H1 (cell line): ENCODE measurements at regions not wholly inside any gene's neighbourhood (a gene's known extent, or its start where the extent isn't known, plus 50 kb on each side); places are given as distances from the start of the nearest gene placed in this dataset.

Source experiments
- CTCF ChIA-PET: fragments of 300-600 bp; sonication (Branson Sonifier 250); formaldehyde crosslinking; loops from one replicate; lab custom pipeline; 2021; ENCODE audit not compliant: partially characterized antibody; lab: Charles Lee
- POLR2A ChIA-PET: fragments of 300-600 bp; sonication (Branson Sonifier 250); formaldehyde crosslinking; loops from one replicate; lab custom pipeline; 2021; ENCODE audit warnings: inconsistent platforms; ENCODE audit not compliant: partially characterized antibody; lab: Charles Lee
- DNase-seq, 2 experiments: peaks; one replicate each; pipeline versions ENCODE4 v3.0.0 to v3.0.0-alpha.2; 2010 to 2022; ENCODE audit warnings: low spot score in 2 of 2, low read depth in 1 of 2, mixed read lengths in 1 of 2
- FAIRE-seq: peaks from 2 replicates; lab custom pipeline; 2011; peaks lifted over from hg19 to GRCh38; lab: Jason Lieb, UNC
- H2AFZ ChIP-seq: 2 replicates; pipeline ENCODE4 v1.8.1; 2012; ENCODE audit warnings: low read length, inconsistent platforms
- H2AK5ac ChIP-seq: 2 replicates; pipeline ENCODE4 v1.6.1; 2013; ENCODE audit warnings: low read depth, low read length
- H2BK120ac ChIP-seq: replicated peaks from 2 replicates; pipeline ENCODE3; 2013; ENCODE audit warnings: low read depth, low read length, inconsistent platforms
- H2BK12ac ChIP-seq: 2 replicates; pipeline ENCODE4 v1.6.1; 2013; ENCODE audit warnings: low read depth, low read length
- H2BK15ac ChIP-seq: 2 replicates; pipeline ENCODE4 v1.6.1; 2013; ENCODE audit warnings: low read length
- H2BK20ac ChIP-seq: 2 replicates; pipeline ENCODE4 v1.6.1; 2013; ENCODE audit warnings: low read length
- H2BK5ac ChIP-seq: 2 replicates; pipeline ENCODE4 v1.6.1; 2013; ENCODE audit warnings: low read depth, low read length
- H3K14ac ChIP-seq: 2 replicates; pipeline ENCODE4 v1.6.1; 2013; ENCODE audit warnings: inconsistent platforms; ENCODE audit not compliant: insufficient read length
- H3K18ac ChIP-seq: 2 replicates; pipeline ENCODE4 v1.6.1; 2013; ENCODE audit warnings: low read length; ENCODE audit errors: extremely low read depth
- H3K23ac ChIP-seq: 2 replicates; pipeline ENCODE4 v1.6.1; 2013; ENCODE audit warnings: inconsistent platforms; ENCODE audit not compliant: insufficient read length
- H3K23me2 ChIP-seq: 2 replicates; pipeline ENCODE4 v1.6.1; 2013; ENCODE audit warnings: low read depth, low read length
- H3K27ac ChIP-seq: 2 replicates; pipeline ENCODE4 v1.6.1; 2011; ENCODE audit warnings: low read depth, low read length, inconsistent platforms
- H3K27me3 ChIP-seq, 4 experiments: replicated peaks in 1 of 4; 1 replicate in 1 of 4; 2 replicates in 3 of 4; pipeline versions ENCODE4 v1.6.1 to v1.8.1; 2011 to 2013; ENCODE audit warnings: low read length in 3 of 4, mild to moderate bottlenecking in 3 of 4, inconsistent platforms in 2 of 4, mixed read lengths in 2 of 4, moderate library complexity in 1 of 4; ENCODE audit not compliant: control insufficient read depth in 3 of 4, insufficient read depth in 3 of 4; ENCODE audit errors: extremely low read depth in 1 of 4
- H3K36me3 ChIP-seq, 4 experiments: 2 replicates each; pipeline versions ENCODE4 v1.6.1 to v1.8.1; 2011 to 2013; ENCODE audit warnings: mild to moderate bottlenecking in 4 of 4, low read length in 3 of 4, moderate library complexity in 2 of 4, control low read depth in 1 of 4, inconsistent platforms in 1 of 4; ENCODE audit not compliant: insufficient read depth in 4 of 4, control insufficient read depth in 2 of 4
- H3K4ac ChIP-seq: replicated peaks from 2 replicates; pipeline ENCODE3; 2013; ENCODE audit warnings: low read length, low read depth, mixed read lengths, inconsistent platforms; ENCODE audit not compliant: insufficient read length
- H3K4me1 ChIP-seq, 4 experiments: replicated peaks in 1 of 4; 1 replicate in 1 of 4; 2 replicates in 3 of 4; pipeline versions ENCODE4 v1.6.1 to v1.8.1; 2011 to 2013; ENCODE audit warnings: low read length in 3 of 4, inconsistent platforms in 2 of 4, mixed read lengths in 1 of 4; ENCODE audit not compliant: insufficient read depth in 4 of 4, control insufficient read depth in 3 of 4
- H3K4me2 ChIP-seq, 2 experiments: 2 replicates each; pipeline versions ENCODE4 v1.6.1 to v1.8.1; 2011 to 2013; ENCODE audit warnings: low read depth in 2 of 2, low read length in 2 of 2, control low read depth in 1 of 2, inconsistent platforms in 1 of 2, mild to moderate bottlenecking in 1 of 2; ENCODE audit not compliant: insufficient read depth in 1 of 2
- H3K4me3 ChIP-seq, 4 experiments: fragments of 200-600, 300-600 bp in 1 of 4; sonication (generic), shearing (Covaris generic), sonication (Bioruptor Twin) in 1 of 4; 2 replicates each; pipeline versions ENCODE4 v1.5.1 to v1.8.1; 2011 to 2016; ENCODE audit warnings: low read length in 4 of 4, low read depth in 3 of 4, control low read depth in 2 of 4, inconsistent platforms in 2 of 4, mild to moderate bottlenecking in 2 of 4, mixed read lengths in 1 of 4, moderate library complexity in 1 of 4; ENCODE audit not compliant: insufficient read depth in 2 of 4; ENCODE audit errors: extremely low read depth in 1 of 4
- H3K56ac ChIP-seq: replicated peaks from 2 replicates; pipeline ENCODE3; 2013; ENCODE audit warnings: low read depth, mild to moderate bottlenecking, mixed read lengths, low read length, inconsistent platforms; ENCODE audit not compliant: insufficient read length
- H3K79me1 ChIP-seq: 2 replicates; pipeline ENCODE4 v1.6.1; 2013; ENCODE audit warnings: low read depth, low read length, control low read depth
- H3K79me2 ChIP-seq, 2 experiments: 2 replicates each; pipeline versions ENCODE4 v1.6.1 to v1.8.1; 2012 to 2013; ENCODE audit warnings: low read length in 2 of 2, mild to moderate bottlenecking in 2 of 2, inconsistent platforms in 1 of 2; ENCODE audit not compliant: insufficient read depth in 2 of 2, control insufficient read depth in 1 of 2
- H3K9ac ChIP-seq, 4 experiments: replicated peaks in 1 of 4; 1 replicate in 1 of 4; 2 replicates in 3 of 4; pipeline versions ENCODE4 v1.6.1 to v1.8.1; 2011 to 2013; ENCODE audit warnings: low read depth in 3 of 4, low read length in 3 of 4, control low read depth in 2 of 4, mild to moderate bottlenecking in 2 of 4, moderate library complexity in 2 of 4, inconsistent platforms in 1 of 4; ENCODE audit errors: extremely low read depth in 1 of 4
- H3K9me3 ChIP-seq, 2 experiments: 2 replicates each; pipeline versions ENCODE4 v1.6.1 to v1.8.1; 2012 to 2013; ENCODE audit warnings: mild to moderate bottlenecking in 2 of 2, moderate library complexity in 2 of 2, control low read depth in 1 of 2, inconsistent platforms in 1 of 2, low read depth in 1 of 2, low read length in 1 of 2, mixed read lengths in 1 of 2; ENCODE audit not compliant: insufficient read depth in 2 of 2
- H4K20me1 ChIP-seq, 2 experiments: replicated peaks in 1 of 2; 2 replicates each; pipeline versions ENCODE3 to v1.8.1; 2011 to 2013; ENCODE audit warnings: inconsistent platforms in 2 of 2, low read length in 2 of 2, mild to moderate bottlenecking in 1 of 2; ENCODE audit not compliant: insufficient read depth in 2 of 2, control insufficient read depth in 1 of 2
- H4K5ac ChIP-seq: 2 replicates; pipeline ENCODE4 v1.6.1; 2013; ENCODE audit warnings: low read length, low read depth, mixed read lengths, inconsistent platforms; ENCODE audit not compliant: insufficient read length
- H4K8ac ChIP-seq: 2 replicates; pipeline ENCODE4 v1.8.0; 2013; ENCODE audit warnings: mild to moderate bottlenecking, moderate library complexity, low read length, inconsistent platforms; ENCODE audit not compliant: insufficient read depth; ENCODE audit errors: extremely low read depth
- H4K91ac ChIP-seq: replicated peaks from 2 replicates; pipeline ENCODE3; 2013; ENCODE audit warnings: low read length, mixed read lengths, inconsistent platforms; ENCODE audit not compliant: insufficient read length
- CHD2 ChIP-seq: IDR thresholded peaks from 2 replicates; pipeline ENCODE4 v1.6.1; 2012; ENCODE audit warnings: low read length, improper control_type of control experiment
- E2F6 ChIP-seq: IDR thresholded peaks from 2 replicates; pipeline ENCODE4 v1.6.1; 2012; ENCODE audit warnings: inconsistent platforms
- GTF2F1 ChIP-seq: IDR thresholded peaks from 2 replicates; pipeline ENCODE4 v1.6.1; 2012; ENCODE audit warnings: low read depth, low read length, improper control_type of control experiment, borderline replicate concordance
- HDAC6 ChIP-seq: IDR thresholded peaks from one replicate; pipeline ENCODE4 v1.7.1; 2012; ENCODE audit warnings: low read depth, mild to moderate bottlenecking, inconsistent platforms, low read length, moderate library complexity
- JUND ChIP-seq: IDR thresholded peaks from 2 replicates; pipeline ENCODE4 v1.6.1; 2011; ENCODE audit warnings: mild to moderate bottlenecking, improper control_type of control experiment, low read length
- KDM1A ChIP-seq: fragments of 200-600, 300-600 bp; sonication (generic); IDR thresholded peaks from 2 replicates; pipeline ENCODE4 v1.7.1; 2016; ENCODE audit warnings: mild to moderate bottlenecking, low read length, borderline replicate concordance
- NANOG ChIP-seq: IDR thresholded peaks from 2 replicates; pipeline ENCODE4 v1.6.1; 2011; ENCODE audit warnings: low read length, low read depth, mild to moderate bottlenecking, inconsistent platforms; ENCODE audit not compliant: insufficient read depth, poor library complexity, severe bottlenecking
- RAD21 ChIP-seq, 2 experiments: IDR thresholded peaks in 1 of 2; conservative IDR thresholded peaks in 1 of 2; 2 replicates each; pipeline ENCODE4 v1.6.1; 2011; ENCODE audit warnings: low read depth in 2 of 2, low read length in 2 of 2, improper control_type of control experiment in 1 of 2, inconsistent platforms in 1 of 2, mild to moderate bottlenecking in 1 of 2, moderate library complexity in 1 of 2
- SAP30 ChIP-seq: fragments of 300-600 bp; sonication (generic); IDR thresholded peaks from 2 replicates; pipeline ENCODE4 v1.7.1; 2012; ENCODE audit warnings: low read length, moderate library complexity, mild to moderate bottlenecking, inconsistent platforms; ENCODE audit not compliant: insufficient read depth, insufficient replicate concordance
- SIX5 ChIP-seq: IDR thresholded peaks from 2 replicates; pipeline ENCODE4 v1.6.1; 2011; ENCODE audit warnings: mild to moderate bottlenecking, low read depth, low read length
- SP1 ChIP-seq: IDR thresholded peaks from 2 replicates; pipeline ENCODE4 v1.6.1; 2011; ENCODE audit warnings: low read depth, low read length
- SP2 ChIP-seq: IDR thresholded peaks from 2 replicates; pipeline ENCODE4 v1.6.1; 2012; ENCODE audit warnings: mild to moderate bottlenecking, low read length, inconsistent platforms
- WGBS, 2 experiments: shearing (Covaris generic) in 1 of 2; methylation state at CpG; one replicate each; pipeline versions ENCODE4 v1.1.6 to v1.1.7; 2013 to 2015; ENCODE audit warnings: low lambda C conversion rate in 2 of 2, mixed read lengths in 2 of 2, inconsistent platforms in 1 of 2, low coverage in 1 of 2, missing lambda C conversion rate in 1 of 2; ENCODE audit not compliant: insufficient replicate concordance in 2 of 2, insufficient coverage in 1 of 2, insufficient read length in 1 of 2; ENCODE audit errors: extremely low coverage in 1 of 2, missing lambda C conversion rate in 1 of 2; 5-methylcytosine and 5-hydroxymethylcytosine counted together

DNA sequence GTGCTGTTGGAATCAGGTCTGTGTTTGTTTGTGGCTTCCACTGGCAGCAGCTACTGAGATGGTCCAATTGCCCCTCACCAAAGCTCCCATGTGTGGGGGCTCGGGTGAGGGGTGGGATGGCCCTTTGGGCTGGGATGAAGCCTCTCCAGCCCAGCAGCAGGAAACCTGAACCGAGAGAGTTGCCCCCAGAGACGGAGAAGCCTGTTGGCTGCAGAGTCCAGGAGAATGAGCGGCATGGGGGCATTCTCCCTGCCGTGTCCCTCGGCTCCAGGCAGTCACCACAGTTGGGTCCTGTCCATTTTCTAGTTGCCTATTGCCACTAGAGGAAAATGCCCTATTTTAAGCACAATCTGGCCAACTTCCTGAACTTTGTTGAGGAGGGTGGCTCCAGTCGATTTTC lies 222.2 kb upstream of the PPP2R2D start:
- Histone ChIP-seq H3K79me2 (no peaks in the 10 kb centered on the region), H3K9me3 (peaks cover 0 to 5% of the 10 kb centered on the region in 2 experiments; a peak in 2 of 4 replicates), H3K23me2 (no peaks in the 10 kb centered on the region), H3K4me1 (peaks cover 0 to 25% (median 13%) of the 10 kb centered on the region in 4 experiments; a peak in 4 of 7 replicates), H3K9ac (no peak overlapping the region), H3K27me3 (peaks cover 0 to 2% (median 0%) of the 10 kb centered on the region in 4 experiments; a peak in 3 of 7 replicates), H3K56ac (no peak overlapping the region), H3K4me2 (no peak overlapping the region), H3K36me3 (no peaks in the 10 kb centered on the region), H4K8ac (no peak overlapping the region), H3K4me3 (no peak overlapping the region), H4K91ac (peak overlapping the region; percentile 93), H4K20me1 (no peaks in the 10 kb centered on the region), H3K23ac (no peak overlapping the region), H2BK120ac (no peak overlapping the region), H2BK5ac (peak overlapping the region; percentile 75; the same call in 1 of the 2 replicates), H3K14ac (no peak overlapping the region), H2BK12ac (peak overlapping the region; percentile 91; the same call in 1 of the 2 replicates), H2BK20ac (peak overlapping the region; percentile 64; the same call in 1 of the 2 replicates), H4K5ac (no peak overlapping the region), H3K79me1 (no peaks in the 10 kb centered on the region), H2BK15ac (no peak overlapping the region), H3K18ac (peak overlapping the region; percentile 86; the same call in 1 of the 2 replicates), H3K27ac (no peak overlapping the region), H3K4ac (no peak overlapping the region), H2AFZ (no peak overlapping the region), H2AK5ac (peak overlapping the region; percentile 82; the same call in 1 of the 2 replicates)
- WGBS, 2 experiments, result 83% methylated on average over 7 of the region's 7 CpGs; no CpG with 5 or more reads in 1 of the 2 experiments
- FAIRE-seq (no peak), DNase-seq (no peak)
- ChIA-PET POLR2A (interaction anchor here (0.6 kb wide), 1 partner anchor 52 kb away, joined by 3 read pairs; no protein-coding TSS in a partner anchor), CTCF (interaction anchor here (0.6 to 1.4 kb wide), 2 partner anchors 107 to 225 kb away, joined by 3 read pairs; no protein-coding TSS in a partner anchor)
- no peak for TF ChIP-seq NANOG
- no peak for TF ChIP-seq GTF2F1
- TF ChIP-seq JUND, result no peak
- no peak for TF ChIP-seq E2F6
- TF ChIP-seq HDAC6, result no peak
- TF ChIP-seq KDM1A, result no peak
- TF ChIP-seq SP1, result no peak
- TF ChIP-seq CHD2, result no peak
- TF ChIP-seq SAP30, result no peak
- no peak for TF ChIP-seq SIX5
- no peak for TF ChIP-seq SP2
- TF ChIP-seq RAD21 (IDR thresholded peaks at IDR 0.05 in 1 of 2, conservative IDR thresholded peaks at IDR 0.05 in 1 of 2; ENCODE audit: low read depth in 2 of 2, low read length in 2 of 2), result no peak
